NCI-H524 (cell line): ENCODE measurements at regions not wholly inside any gene's neighbourhood (a gene's known extent, or its start where the extent isn't known, plus 50 kb on each side); places are given as distances from the start of the nearest gene placed in this dataset.

Source experiments
- DNase-seq, 2 experiments: peaks; one replicate each; lab custom pipeline; 2025; lab: John Stamatoyannopoulos, UW

DNA sequence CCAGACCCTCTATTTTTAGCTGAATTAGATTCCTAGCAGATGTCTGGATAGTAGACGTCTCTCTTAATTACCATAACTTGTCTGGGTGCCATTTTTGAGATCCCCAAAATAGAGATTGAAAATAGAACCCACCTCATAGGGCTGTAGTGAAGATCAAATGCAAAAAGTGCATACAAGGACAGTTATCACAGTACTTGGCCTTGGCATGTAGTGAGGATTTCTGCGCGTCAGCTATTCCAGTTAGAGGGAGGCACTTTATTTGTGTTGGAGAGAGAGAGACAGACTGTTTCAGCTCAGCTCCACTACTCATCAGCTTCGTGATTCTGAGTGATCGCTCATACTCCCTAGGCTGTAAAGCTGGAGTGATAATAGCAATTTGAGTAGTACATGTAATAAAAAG is 59.6 kb upstream of the CDH13 start:
- DNase-seq: no peak

DNA sequence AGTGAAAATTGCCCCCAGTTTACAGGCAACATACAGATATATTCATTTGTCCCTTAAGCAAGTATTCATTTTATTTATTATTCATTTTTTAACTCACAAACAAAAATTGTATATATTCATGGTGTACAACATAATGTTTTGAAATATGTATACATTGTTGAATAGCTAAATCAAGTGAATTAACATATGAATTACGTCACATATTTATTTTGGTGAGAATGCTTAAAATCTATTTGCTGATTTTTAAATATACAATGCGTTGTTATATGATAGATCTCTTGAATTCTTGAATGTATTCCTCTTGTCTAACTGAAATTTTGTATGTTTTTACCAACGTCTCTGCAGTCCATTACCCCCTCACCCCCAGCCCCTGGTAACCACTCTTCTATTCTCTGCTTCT is 63.4 kb upstream of the CDH13 start:
- no peak for DNase-seq

DNA sequence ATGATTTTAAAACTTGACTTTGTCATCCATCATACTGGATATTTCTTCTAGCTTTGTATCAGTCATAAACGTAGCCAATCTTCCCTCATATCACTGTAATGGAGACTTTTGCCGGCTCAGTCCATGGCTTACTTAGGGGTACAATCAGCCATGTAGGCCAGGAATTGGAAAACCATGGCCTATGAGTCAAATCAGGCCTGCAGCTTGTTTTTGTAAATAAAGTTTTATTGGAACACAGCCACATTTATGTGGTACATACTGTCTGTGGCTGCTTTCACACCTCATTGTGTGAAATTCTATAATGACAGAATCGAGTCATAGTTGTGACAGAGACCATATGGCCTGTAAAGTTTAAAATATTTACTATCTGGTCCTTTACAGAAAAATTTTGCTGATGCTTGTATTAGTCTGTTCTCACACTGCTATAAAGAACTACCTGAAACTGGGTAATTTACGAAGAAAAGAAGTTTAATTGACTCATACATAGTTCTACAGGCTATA is 64.5 kb upstream of the CDH13 start:
- no peak for DNase-seq

DNA sequence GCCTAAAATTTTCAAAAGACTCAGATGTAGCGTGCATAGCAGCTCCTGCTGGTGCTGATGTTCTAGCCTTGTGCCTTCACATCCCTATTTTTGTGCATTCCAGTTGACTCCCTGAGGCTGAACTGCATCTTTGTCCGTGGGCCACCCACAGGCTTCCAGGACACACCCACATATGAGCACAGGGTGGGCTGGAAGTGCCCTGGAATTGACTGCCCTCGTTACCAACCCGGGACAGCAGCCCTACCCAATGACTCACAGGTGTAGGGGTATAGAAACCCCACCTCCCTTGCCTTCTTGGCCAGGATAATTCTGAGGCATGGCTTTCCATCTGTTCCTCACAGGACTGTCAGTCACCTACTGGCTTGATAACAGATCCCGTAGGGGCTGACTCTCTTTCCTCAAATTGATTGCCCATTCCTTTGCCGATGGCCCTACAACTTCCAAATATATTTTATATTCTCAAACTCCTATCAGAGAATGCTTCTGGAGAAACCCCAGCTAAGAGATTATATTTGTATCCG is 65.9 kb upstream of the CDH13 start:
- no peak for DNase-seq

DNA sequence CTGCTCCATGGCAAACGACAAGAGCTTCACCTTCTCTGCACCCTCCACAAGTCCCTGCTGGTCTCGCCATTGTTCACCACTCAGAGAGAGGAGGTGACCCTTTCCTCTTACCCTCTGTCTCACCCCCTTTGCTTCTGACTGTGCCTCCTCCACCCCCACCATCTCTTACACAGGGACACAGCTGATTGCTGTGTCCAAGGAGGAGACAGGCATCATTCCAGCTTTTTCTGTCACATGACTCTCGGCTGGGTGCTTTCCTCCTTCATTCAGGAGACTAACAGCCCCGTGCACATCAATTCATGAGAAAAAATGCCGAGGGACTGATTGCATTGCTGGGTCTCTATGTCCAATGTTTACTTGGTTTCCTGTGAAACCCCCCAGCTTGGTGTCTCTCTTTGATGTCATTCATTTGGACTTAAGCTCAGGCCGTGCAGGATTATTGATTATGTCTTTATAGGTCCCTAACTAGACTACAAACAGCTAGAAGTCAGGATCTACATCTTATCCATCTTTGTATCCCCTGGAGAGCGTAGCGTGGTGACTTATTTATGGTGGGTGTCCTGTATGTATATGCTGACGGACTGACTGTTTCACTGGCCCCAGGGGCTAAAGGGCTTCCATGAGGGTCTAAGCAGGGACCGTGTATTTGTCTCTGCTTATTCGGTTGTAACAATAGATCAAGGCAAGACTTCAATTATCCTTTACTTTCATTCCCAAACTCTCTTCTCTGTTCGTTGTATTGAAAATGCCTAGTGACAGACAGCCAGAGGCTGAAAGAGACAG is 82.2 kb upstream of the CDH13 start:
- no peak for DNase-seq

DNA sequence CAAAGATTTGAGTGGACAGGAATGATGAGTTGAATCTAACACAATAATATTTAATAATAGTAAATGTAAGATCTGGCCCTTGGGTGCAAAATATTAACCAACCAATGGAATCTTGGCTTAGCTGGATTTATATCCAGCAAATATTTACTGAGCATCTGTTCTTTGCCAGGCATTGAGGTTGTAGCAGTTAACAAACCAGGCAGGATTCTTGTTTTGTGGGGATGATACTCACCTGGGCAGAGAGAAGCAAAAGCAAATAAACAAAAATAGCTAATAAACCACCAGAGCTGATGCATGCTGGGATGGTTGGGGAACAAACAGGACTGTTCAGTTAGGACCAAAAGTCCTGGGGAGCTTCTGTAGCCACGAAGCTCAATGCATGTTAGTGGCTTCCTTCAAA is 84.1 kb upstream of the CDH13 start:
- no peak for DNase-seq

DNA sequence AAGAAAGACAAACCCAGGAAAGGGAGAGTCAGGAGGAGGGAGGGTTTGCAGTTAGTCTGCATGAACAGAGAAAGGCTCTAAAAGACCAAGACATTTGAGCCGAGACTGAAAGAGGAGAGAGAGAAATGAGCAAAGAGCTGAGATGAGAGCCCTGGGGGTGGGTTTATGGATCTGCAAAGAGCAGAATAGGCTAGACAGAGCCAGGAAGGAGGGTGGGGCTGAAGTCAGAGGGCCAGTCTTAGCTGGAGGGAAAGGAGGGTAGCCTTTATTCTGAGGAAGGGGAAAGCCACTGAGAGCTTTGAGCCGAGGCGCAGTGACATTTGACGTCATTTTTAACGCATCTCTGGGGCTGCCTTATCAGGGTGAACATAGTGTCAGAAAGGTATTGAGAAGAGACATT is 85.7 kb upstream of the CDH13 start:
- DNase-seq: no peak

DNA sequence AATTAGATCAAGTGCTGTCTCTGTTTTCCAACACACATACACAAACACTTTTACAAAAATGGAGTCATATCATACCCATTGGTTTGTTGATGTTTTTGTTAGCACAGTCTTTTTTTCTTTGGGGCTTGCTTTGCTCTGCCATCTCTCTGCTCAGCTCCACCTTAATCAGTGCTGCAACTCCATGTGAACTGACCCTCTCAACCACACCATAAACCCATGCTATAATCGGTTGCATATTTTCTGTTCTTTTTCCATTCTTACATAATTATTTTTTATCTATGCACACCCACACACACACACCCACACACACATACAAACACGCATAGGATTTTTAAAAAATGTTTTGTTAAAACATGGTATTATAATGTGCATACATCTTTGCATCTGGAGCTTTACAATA is 91.0 kb upstream of the CDH13 start:
- DNase-seq: no peak

DNA sequence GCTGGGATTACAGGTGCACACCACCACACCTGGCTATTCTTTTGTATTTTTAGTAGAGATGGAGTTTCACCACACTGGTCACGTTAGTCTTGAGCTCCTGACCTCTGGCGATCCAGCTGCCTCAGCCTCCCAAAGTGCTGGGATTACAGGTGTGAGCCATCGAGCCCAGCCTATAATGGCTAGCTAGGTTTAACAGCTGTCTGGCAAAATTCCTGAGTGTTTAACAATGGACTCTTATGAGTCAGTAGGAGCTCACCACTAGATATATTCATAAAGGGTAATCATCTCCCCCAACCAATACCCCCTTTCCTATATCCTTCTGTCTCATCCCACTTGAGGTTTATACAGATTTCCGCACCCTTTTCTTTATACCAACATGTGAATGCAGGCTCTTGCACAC is 91.5 kb upstream of the CDH13 start:
- DNase-seq: no peak

DNA sequence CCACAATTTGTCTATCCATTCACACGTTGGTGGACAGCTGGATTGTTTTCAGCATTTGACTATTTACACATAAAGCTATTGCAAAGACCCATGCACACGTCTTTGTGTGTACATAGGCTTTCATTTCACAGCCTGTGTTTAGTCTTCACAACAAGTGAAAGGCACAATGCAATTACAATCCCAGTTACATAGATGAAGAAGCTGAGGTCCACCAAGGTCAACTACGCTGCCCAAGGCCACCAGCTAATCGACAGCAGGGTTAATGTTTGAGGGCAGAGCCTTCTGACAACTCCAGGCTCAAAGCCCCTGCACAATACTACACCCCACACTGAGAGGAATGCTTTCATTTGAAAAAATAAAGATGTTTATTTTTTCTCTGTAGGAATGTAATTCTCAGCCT is 93.6 kb upstream of the CDH13 start:
- no peak for DNase-seq

DNA sequence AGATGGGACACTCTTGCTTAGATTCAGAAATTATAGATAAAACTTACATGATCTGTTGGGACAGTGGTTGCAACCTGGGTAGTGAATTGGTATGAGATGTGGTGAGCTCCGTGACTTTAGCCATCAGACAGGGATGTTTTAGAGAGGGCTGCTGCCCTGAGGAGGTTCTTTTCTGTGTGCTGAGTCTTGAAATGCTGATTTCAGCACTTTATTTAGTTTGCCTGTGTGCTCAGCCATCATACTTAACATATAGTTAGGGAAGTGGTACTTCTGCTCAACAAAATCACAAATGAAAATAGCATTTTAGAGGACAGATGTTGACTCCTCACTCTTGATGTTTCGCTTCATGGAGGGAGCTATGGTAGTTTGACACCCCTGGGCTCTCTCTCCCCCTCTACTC is 95.9 kb upstream of the CDH13 start:
- no peak for DNase-seq

DNA sequence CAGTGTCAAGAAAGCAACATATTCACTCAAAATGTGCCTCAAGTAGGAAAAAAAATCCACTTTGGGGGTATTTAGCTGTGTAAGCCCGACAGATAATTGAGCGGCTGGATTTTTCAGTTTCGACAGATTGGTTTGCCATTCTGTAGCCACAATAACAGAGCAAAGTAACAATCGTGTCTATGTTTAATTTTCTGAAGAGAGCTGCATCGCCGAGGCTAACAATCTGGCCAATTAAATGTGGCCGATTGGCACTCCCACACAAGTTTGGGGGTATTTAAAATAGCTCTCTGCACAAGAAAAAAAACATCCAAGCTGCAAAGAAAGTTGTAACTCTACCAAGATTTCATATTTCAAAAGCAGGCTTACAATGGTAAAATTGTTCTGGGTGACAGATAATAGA is 99.7 kb upstream of the CDH13 start:
- no peak for DNase-seq

DNA sequence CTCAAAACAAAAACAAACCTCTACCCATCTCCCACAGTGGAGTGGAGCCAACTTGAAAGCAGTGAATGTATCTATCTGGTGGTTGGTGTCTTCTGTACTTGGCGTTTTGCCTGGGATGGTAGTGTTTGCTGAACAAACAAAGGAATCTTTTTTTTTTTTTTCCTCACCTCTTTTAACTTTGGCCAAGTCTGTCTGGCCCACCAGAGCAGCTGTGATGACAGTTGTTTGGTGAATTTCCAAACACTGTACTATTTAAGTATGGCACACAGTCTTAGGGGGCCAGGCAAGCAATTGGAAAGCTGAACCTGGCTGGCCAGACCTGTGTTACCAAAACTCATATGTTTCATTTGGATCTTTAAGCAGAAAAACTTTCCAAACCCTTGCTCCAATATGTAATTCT is 101.8 kb upstream of the CDH13 start:
- DNase-seq: no peak

DNA sequence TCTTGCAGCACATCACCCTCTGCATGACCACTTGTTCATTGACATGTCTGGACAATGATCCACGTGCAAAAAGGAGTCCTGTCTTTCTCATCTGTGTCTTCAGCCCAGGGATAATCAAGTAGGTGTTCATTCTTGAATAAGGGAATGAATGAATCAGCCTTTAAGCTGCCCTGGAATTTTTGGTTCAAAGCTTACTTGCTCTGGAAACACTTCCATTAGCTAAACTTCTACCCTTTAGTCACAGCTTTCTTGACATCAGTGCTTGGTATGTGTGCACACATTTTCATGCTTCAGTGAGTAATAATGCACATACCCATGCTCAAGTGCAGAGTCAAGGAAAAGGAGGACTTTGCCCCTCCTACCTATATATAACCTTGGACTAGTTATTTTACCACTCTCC is 103.0 kb upstream of the CDH13 start:
- no peak for DNase-seq

DNA sequence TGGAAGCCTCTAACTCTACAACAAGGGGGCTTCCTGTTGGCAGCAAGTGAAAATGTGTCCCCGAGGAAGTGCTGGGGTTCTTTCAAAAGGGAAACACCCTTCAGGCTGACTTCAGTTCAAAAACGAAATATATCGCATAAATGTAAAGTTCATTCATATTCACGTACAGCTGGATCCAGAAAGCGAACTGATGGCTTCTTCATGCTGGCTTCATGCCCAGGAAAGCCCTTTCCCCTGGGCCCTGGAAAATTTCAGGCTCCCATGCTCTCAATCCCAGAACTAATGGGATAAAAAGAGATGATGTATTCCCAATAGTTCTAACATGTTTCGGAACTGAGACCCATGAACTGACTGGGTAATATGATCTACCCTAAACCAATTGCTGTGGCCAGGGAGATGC is 104.7 kb upstream of the CDH13 start:
- DNase-seq: no peak

DNA sequence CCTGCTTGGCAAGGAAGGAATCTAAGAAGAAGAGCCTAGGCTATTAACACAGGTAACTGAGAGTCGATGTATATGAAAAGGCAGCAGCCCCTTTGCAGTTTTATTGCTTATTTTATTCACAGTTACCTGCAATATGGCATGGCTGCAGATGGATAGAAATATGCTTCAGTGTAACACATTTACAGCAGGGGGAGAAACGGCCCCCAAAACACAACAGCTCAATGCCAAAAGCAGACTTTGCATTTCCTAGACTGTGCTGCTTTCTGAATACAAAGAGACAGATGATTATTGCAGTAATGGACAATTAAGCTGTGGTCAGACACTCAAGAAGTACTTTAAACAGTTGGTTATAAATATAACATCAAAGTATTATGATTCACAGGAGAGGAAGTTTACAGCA is 108.0 kb upstream of the CDH13 start:
- no peak for DNase-seq

DNA sequence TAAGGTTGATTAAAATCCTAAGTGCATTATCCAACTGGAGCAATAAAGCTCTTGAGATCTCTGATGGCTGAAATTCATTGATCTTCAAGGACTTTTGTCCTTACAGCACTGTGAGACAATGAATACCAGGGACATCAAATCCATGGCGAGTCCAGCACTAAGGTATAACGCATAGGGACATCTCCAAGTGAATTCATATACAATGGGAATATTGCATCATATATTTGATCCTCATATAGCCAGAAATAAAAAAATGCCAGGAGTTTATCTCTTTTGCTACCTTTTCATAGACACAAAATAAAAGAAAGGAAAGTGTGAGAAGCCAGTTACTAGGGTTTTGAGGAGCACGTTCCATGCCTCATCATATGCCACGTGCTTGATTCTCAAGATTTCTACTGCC is 112.5 kb upstream of the CDH13 start:
- DNase-seq: no peak

DNA sequence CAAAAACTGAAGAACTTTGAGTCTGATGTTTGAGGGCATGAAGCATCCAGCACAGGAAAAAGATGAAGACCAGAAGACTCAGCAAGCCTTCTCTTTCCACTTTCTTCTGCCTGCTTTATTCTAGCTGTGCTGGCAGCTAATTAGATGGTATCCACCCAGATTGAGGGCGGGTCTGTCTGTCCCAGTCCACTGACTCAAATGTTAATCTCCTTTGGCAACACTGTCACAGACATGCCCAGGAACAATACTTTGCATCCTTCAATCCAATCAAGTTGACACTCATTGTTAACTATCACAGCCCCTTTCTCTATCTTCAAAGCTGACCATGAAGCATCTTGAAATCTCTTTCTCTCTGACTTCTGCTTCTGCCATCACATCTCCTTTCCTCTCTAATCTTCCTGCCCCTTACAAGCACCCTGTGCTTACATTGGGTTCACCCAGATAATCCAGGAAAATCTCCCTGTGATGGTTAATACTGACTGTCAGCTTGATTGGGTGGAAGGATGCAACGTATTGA is 115.9 kb upstream of the CDH13 start:
- no peak for DNase-seq

DNA sequence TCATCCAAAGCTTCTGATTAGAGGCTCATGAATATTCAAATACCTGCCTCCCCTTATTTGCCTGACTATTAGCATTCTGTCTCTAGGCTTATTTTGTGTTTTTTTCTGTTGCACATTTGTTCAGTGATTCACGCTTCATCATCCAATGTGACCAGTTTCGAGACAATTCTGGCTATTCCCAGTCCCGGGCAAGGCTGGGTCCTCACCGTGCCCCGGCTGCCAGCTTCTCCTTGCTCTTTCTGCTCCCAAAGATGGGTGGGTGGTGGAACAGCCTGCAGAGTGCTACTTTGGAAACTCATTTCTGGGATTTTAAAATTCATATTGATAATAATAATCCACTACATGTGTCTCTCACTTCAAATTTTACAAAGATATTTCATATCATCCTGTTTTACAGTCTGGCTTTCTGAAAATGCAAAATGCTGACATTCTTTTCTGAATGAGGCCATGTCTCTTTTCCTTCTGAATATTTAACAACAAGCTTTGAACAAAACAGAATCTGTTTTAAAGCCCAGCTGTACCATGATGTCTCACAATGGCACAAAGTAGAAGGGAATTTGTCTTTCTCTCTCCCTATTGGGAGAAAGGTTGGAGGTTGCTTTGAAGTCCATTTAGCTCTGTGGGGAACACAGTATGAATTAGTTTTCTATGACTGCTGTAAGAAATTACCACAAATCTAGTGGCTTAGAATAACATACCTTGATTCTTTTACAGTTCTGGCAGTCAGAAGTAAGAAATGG is 116.9 kb upstream of the CDH13 start:
- DNase-seq: no peak

DNA sequence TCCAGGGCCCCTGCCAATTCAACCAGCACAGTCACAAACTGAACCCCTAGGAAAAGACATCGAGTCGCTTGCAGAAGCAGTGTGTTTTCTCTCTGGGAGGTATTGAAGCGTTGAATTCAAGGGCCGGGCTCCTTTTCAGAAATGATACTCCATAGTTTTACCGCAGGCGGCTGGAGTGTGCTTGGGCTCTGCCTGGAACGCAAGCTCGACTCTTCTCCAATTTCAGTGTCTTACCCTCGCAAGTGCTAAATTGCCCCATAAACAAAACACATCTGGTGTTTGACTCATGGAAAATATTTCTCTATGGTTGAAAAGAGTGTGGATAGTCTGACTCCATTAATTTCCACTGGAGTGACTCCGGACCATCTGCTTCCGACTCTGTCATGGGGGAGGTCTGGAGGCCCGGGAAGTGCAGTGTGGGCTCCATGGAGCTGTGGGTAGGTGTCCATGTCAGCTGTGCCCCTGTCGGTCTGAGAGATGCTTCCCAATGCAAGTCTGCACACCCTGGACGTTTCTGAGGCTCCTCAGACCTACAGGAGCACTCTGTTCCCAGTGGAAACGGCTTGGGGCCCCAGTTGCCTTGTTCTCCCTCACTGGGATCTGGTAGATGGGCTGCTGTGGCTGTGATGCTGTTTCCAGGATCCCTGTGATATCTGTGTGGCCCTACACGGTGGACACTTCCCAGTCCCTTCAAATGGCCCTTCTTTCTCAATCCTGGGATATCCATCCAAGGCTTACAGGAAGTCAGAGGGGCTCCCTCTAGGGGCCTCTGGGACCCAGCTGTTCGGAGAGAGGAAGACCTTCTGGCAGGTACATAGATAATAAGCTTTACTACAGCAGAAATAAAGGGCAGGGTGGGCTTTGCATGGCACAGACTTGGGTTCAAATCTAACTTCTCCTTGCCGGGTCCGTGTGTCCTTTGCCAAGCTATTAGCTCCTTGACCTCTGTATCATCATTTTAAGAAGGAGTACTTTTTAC is 119.8 kb upstream of the CDH13 start:
- peak; percentile 93 to 96 for DNase-seq

DNA sequence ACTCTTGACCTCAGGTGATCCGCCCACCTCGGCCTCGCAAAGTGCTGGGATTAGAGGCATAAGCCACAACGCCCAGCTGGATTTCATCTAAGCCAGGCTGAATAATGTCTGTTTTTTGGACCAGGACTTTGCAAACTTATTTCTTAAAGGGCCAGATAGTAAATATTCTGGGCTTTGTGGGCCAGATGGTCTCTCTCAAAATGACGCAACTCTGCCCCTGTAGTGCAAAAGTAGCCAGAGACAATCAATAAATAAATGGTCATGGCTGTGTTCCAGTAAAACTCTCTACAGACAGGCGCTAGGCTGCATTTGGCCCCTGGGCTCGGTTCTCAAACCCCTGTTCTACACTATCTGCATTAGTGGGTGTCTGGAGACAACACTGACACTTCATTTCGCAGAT is 121.9 kb upstream of the CDH13 start:
- DNase-seq: peak; percentile 10 to 62

DNA sequence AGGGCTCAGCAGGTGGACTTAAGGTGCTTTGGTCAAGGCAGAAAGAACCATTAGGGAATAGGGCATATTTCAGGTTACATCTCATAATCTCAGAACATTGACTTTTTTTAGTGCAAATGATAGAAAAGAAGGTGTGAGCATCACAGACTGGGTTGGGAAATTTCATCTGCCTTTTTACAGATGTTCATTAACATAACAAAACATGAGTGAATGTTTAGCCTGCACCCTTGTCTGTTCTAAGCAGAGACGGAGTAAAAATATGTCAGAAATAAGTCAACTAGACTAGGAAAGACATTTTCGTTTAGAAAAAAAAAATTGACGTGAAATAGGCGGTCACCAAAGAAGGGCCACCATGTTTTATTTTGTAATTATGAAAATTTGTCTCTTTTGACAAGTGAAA is 127.5 kb upstream of the CDH13 start:
- DNase-seq: no peak
